A204.1 (cell line): ENCODE measurements at regions not wholly inside any gene's neighbourhood (a gene's known extent, or its start where the extent isn't known, plus 50 kb on each side); places are given as distances from the start of the nearest gene placed in this dataset.

Source experiments
- FAIRE-seq: peaks from 2 replicates; lab custom pipeline; 2012; peaks lifted over from hg19 to GRCh38; lab: Jason Lieb, UNC

GRCh38 chr6:105607636-105608621, 205.0 kb upstream of the PREP start:
- FAIRE-seq, result no peak

- FAIRE-seq, result no peak
These were observed 204.1 kb upstream of the PREP start for GRCh38 chr6:105606831-105607463.

- no peak for FAIRE-seq
These were observed 201.7 kb upstream of the PREP start for GRCh38 chr6:105604587-105604884.

- no peak for FAIRE-seq
These were observed 201.1 kb upstream of the PREP start for GRCh38 chr6:105603788-105604586.

- FAIRE-seq, result no peak
These were observed 198.8 kb upstream of the PREP start for GRCh38 chr6:105601541-105602236.

GRCh38 chr6:105600336-105601260, 197.7 kb upstream of the PREP start:
- FAIRE-seq, result no peak

GRCh38 chr6:105598264-105598663, 195.4 kb upstream of the PREP start:
- no peak for FAIRE-seq

GRCh38 chr6:105596284-105596755, 193.4 kb upstream of the PREP start:
- no peak for FAIRE-seq

- no peak for FAIRE-seq
These were observed 192.9 kb upstream of the PREP start for GRCh38 chr6:105595829-105596228.

GRCh38 chr6:105594821-105595220, 191.9 kb upstream of the PREP start:
- no peak for FAIRE-seq

GRCh38 chr6:105593805-105594671, 191.2 kb upstream of the PREP start:
- FAIRE-seq, result no peak

GRCh38 chr6:105593056-105593690, 190.3 kb upstream of the PREP start:
- FAIRE-seq, result no peak

GRCh38 chr6:105592329-105592728, 189.4 kb upstream of the PREP start:
- FAIRE-seq, result no peak

- FAIRE-seq, result no peak
These were observed 188.2 kb upstream of the PREP start for GRCh38 chr6:105591053-105591452.

GRCh38 chr6:105588123-105588710, 185.3 kb upstream of the PREP start:
- FAIRE-seq, result no peak

GRCh38 chr6:105587349-105588122, 184.7 kb upstream of the PREP start:
- FAIRE-seq, result no peak

- FAIRE-seq, result no peak
These were observed 175.4 kb upstream of the PREP start for GRCh38 chr6:105578179-105578707.

GRCh38 chr6:105573556-105573955, 170.7 kb upstream of the PREP start:
- no peak for FAIRE-seq
